M059J (cell line): ENCODE measurements at regions not wholly inside any gene's neighbourhood (a gene's known extent, or its start where the extent isn't known, plus 50 kb on each side); places are given as distances from the start of the nearest gene placed in this dataset.

Experiments used
- DNase-seq: peaks from one replicate; pipeline ENCODE4 v3.0.0-alpha.2; 2012; ENCODE audit warnings: low read depth

GRCh38 chr3:103342205-103342731, 907.5 kb downstream of the ZPLD1 start:
- no peak for DNase-seq

- no peak for DNase-seq
Measured at GRCh38 chr3:103349760-103350159, 914.9 kb downstream of the ZPLD1 start.

- DNase-seq, result no peak
Measured at GRCh38 chr3:103365467-103365866, 930.7 kb downstream of the ZPLD1 start.

DNA sequence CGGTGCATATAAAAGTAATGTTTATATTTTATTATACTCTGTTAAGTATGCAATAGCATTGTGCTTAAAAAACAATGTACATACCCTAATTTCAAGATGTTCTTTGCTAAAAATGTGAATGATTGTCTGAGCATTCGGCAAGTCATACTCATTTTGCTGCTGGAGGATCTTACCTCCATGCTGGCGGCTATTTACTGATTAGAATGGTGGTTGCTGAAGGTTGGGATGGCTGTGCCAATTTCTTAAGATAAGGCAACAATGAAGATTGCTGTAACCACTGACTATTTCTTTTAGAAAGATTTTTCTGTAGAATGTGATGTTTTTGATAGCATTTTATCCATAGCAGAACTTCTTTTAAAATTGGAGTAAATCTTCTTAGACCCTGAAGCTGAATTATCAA, 932.7 kb downstream of the ZPLD1 start:
- no peak for DNase-seq

DNA sequence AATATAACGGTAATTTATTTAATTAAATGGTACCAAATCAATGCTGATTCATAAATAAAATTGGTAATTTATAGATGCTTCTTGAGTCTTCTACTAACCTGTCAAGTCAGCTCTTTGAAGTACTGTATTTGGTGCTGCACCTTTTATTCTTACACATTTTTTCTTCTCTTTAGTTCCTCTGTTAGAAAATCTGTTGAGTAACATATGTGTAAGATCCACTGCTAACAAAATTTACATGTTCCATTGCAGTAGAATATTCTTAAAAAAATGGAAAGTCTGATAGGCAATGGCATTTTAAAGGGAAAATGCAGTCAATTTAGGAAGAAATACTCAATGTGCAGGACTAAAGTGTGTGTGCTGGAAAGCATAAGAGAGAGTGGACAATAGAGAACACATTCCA, 936.6 kb downstream of the ZPLD1 start:
- DNase-seq, result no peak

GRCh38 chr3:103372031-103372430, 937.2 kb downstream of the ZPLD1 start:
- no peak for DNase-seq

DNA sequence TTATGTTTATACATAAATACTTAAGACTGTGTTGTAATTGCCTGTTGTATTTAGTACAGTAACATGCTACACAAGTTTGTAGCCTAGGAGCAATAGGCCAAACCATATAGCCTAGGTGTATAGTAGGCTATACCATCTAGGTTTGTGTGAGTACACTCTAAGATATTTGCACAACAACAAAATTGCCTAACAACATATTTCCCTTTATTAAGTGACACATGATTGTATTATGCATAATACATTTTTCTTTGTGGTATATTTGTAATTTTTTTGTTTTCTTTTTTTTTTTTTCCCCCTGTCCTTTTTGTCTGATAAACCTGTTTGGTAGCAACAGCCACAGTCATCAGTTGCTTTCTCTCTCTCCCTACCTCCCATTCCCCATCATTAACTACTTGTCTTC, 945.6 kb downstream of the ZPLD1 start:
- no peak for DNase-seq

- no peak for DNase-seq
Measured at GRCh38 chr3:103381296-103382079, 946.7 kb downstream of the ZPLD1 start.

DNA sequence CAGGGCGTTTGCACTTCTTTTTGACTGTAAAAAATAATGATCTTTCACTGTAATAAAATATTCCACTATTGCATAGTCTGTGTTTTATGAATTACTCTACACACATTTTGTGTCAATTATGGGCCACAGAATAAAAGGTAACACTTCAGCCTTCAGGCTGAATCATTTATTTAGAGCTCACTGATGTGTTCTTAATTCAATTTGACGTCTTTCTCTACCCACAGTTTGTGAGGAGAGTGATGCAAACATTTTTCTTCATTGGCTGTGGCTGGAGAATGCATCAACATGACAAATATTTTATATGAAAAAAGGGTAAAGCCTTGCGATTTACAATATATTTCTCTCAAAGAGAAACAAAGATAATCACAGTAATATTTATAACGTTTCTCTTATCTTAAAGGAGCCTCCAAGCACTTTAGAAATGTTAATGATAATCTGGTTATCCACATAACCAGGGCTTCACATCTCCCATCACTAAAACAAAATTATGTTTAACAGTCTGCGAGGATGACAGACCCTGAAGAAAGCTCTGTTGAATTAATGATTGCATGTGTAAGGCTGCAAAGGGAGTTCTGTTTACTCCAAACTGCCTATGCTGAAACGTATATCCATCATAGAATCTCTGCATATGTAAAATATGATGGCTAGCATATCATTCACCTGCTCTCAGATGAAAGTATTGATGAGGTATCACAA, 951.3 kb downstream of the ZPLD1 start:
- DNase-seq, result peak; percentile 49

DNA sequence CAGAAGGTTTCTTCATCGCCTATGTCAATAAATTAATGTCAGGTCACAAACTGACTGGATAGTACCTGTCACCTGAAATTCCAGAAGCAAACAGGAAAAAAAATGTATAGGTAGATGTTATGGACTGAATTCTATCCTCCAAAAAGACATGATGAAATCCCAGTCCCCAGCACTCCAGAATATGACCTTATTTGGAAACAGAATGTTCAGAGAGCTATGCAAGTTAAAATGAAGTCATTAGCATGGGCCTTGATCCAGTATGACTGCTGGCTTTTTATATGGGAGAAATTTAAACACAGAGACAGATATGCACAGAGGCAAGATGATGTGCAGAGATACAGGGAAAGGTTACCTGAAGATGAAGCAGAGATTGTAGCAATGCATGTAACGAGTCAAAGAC, 953.4 kb downstream of the ZPLD1 start:
- peak; percentile 55 for DNase-seq

GRCh38 chr3:103389356-103389755, 954.5 kb downstream of the ZPLD1 start:
- peak; percentile 31 for DNase-seq

DNA sequence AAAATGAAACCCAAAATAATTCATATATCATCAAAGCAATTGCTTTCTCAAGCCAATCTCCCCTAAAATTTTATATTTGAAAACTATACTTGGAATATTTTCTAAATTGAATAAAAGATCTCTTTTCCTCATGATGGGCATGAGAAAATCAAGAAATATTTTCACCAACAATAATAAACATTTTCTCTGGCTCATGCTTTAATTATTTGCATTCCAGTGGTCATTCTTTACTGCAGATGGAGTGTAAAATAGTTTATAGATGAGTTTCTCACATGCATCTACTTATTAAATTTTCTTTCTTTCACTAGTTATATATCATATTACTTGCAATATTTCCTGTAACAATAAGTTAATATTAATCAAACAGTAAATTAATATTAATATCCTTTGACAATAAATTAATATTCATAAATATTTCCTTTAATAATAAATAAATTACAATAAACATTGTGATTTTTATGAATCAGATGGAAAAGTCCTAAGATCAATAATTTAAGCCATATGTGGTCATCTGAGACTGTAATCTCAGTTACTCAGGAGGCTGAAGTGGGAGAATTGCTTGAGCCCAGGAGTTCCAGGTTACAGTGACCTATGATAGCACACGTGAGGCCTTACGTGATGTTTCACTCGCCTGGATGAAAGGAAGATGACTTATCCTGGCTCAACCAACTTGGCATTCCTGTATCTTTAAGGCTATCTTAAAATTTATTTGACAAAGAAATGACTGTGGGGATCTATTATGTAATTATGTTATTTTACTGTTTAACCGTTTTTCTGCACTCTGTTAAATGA, 958.8 kb downstream of the ZPLD1 start:
- peak; percentile 77 for DNase-seq

DNA sequence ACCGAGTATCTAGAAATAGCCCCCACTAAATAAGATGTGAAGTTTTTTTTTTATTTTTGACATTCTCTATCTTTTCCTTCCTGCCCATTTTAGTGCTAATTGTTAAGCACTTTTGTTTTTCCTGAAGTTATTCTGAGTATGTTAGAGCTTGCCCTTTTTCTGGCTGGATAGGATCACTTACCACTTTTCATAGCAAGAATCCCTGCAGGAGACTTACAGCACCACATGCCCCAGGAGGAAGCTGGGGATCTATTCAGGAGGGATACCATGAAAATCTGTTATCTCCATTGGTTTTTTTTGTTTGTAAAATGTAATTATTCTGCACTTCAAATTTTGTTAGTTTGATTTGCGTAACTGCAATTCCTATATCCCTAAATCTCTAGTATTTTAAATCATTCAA, 968.4 kb downstream of the ZPLD1 start:
- no peak for DNase-seq

GRCh38 chr3:103406320-103406850, 971.6 kb downstream of the ZPLD1 start:
- no peak for DNase-seq

DNA sequence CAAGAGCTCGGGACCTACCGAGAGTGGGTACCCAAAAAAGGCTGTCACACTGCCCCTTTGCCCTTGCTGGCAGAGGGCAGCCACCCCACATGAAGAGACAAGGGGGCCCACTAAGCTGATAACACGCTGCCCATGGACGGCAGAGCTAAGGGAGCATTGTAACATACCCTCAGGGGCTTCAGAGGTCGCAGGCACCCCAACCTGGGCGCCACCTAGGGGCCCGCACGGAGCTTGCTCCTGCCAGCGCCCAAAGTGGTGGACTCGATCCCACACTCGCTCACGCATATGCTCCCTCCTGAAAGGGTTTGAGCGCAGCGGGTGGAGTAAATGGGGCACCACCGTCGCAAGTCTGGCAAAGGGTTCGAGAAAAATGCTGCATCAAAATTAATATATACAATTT, 975.4 kb downstream of the ZPLD1 start:
- DNase-seq, result no peak

GRCh38 chr3:103421460-103421859, 986.6 kb downstream of the ZPLD1 start:
- DNase-seq, result no peak

GRCh38 chr3:103437883-103438282, 1003.1 kb downstream of the ZPLD1 start:
- no peak for DNase-seq

- peak; percentile 14 for DNase-seq
Measured at GRCh38 chr3:103440539-103441203, 1005.9 kb downstream of the ZPLD1 start.

GRCh38 chr3:103446953-103447629, 1012.3 kb downstream of the ZPLD1 start:
- DNase-seq, result no peak

DNA sequence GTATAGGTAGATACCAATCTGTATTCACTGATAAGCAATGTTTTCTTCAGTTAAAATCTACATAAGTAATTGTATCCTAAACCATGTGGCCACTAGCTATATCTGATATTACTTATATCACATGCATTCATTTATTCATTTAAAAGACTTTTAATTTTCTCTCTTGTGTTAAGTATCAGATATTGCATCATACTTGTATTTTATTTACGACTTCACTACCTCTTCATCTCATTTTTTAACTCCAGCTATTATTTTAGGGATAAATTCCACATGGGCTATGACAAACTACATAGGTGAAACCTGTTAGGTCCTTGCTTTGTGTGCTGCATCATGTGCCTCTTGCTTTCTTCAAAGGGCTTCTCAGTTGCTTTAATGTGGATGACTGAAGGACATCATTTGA, 1018.3 kb downstream of the ZPLD1 start:
- DNase-seq, result no peak

DNA sequence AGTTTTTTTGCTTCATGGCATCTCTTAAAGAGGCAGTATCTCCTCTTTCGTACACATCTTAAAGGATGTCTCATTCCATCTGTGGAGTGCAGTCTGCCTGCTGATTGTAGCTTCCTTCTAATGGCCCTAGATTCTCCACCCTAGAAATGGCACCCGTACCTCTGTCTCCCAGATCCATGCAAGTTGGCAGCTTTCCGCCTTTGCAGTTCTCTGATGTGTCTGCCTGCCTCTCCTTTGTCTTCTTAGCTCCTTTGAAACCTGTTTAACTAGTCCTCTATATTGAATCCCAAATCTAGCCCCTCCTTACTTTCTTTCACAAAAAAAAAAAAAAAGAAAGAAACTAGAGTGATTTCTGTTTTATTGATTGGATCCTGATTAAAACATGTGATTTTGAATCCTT, 1025.0 kb downstream of the ZPLD1 start:
- no peak for DNase-seq
